ENCODE measurements at regions not wholly inside any gene's neighbourhood (a gene's known extent, or its start where the extent isn't known, plus 50 kb on each side); places are given as distances from the start of the nearest gene placed in this dataset.

- ChIA-PET CTCF (no interaction called here), POLR2A (no interaction called here)
- H3K27me3 ChIP-seq (ENCODE audit: control insufficient read depth, insufficient read depth, low read length): no peaks in the 10 kb centered on the region
- ATAC-seq (no peak), DNase-seq (ENCODE audit: low read depth, low spot score) (no peak)
- H3K9me3 ChIP-seq (ENCODE audit: control insufficient read depth, insufficient read depth, low read depth, low read length): no peaks in the 10 kb centered on the region
- intact Hi-C loops (cut with micrococcal nuclease; ENCODE audit: unreplicated experiment): no loop called here
- no peaks in the 10 kb centered on the region for H3K36me3 ChIP-seq (ENCODE audit: control insufficient read depth, insufficient read depth, low read length)
- no peak for TF ChIP-seq POLR2AphosphoS5 (IDR thresholded peaks at IDR 0.05; ENCODE audit: low read depth, low read length)
- no peak for TF ChIP-seq TCF7L2 (IDR thresholded peaks at IDR 0.05; ENCODE audit: low read depth, low read length)
- no peak for TF ChIP-seq SIN3A (IDR thresholded peaks at IDR 0.05; ENCODE audit: borderline replicate concordance, insufficient read depth, low read depth, low read length)
- TF ChIP-seq REST (IDR thresholded peaks at IDR 0.05; ENCODE audit: insufficient read depth in 1 of 2, low read depth in 2 of 2, low read length in 1 of 2): no peak
- no peak for TF ChIP-seq CTCF (IDR thresholded peaks at IDR 0.05)
- BruUV-seq (replicated peaks): no TSS peak
- H3K4me3 ChIP-seq (ENCODE audit: low read depth in 2 of 2, low read length in 2 of 2): no peak overlapping the region
- in situ Hi-C loops (cut with HindIII; ENCODE audit: low pct_unique_long_range_greater_than_20kb, low sequenced_read_pairs): no loop called here
- peaks cover 6% of the 10 kb centered on the region; the same call in 1 of the 2 replicates for H3K4me1 ChIP-seq (ENCODE audit: control insufficient read depth, insufficient read depth, low read length)
- no peak overlapping the region for H3K27ac ChIP-seq (ENCODE audit: low read length)
Measured at GRCh38 chr6:4363656-4364055, 228.3 kb upstream of the ECI2 start.

GRCh38 chr6:4362326-4362725 lies 227.0 kb upstream of the ECI2 start:
- no TSS peak for BruUV-seq (replicated peaks)
- H3K4me1 ChIP-seq (ENCODE audit: control insufficient read depth, insufficient read depth, low read length): peaks cover 10% of the 10 kb centered on the region; the same call in 1 of the 2 replicates
- H3K27me3 ChIP-seq (ENCODE audit: control insufficient read depth, insufficient read depth, low read length): no peaks in the 10 kb centered on the region
- intact Hi-C loops (cut with micrococcal nuclease; ENCODE audit: unreplicated experiment): no loop called here
- ChIA-PET CTCF (no interaction called here), POLR2A (interaction anchor here (0.6 kb wide), 1 partner anchor 74 kb away, joined by 6 read pairs; no protein-coding TSS in a partner anchor)
- no peak overlapping the region for H3K27ac ChIP-seq (ENCODE audit: low read length)
- ATAC-seq (no peak), DNase-seq (ENCODE audit: low read depth, low spot score) (no peak)
- no peak overlapping the region for H3K4me3 ChIP-seq (ENCODE audit: low read depth in 2 of 2, low read length in 2 of 2)
- no peaks in the 10 kb centered on the region for H3K36me3 ChIP-seq (ENCODE audit: control insufficient read depth, insufficient read depth, low read length)
- no peak for TF ChIP-seq CTCF (IDR thresholded peaks at IDR 0.05)
- TF ChIP-seq SIN3A (IDR thresholded peaks at IDR 0.05; ENCODE audit: borderline replicate concordance, insufficient read depth, low read depth, low read length): no peak
- no peak for TF ChIP-seq TCF7L2 (IDR thresholded peaks at IDR 0.05; ENCODE audit: low read depth, low read length)
- TF ChIP-seq POLR2AphosphoS5 (IDR thresholded peaks at IDR 0.05; ENCODE audit: low read depth, low read length): no peak
- no peak for TF ChIP-seq REST (IDR thresholded peaks at IDR 0.05; ENCODE audit: insufficient read depth in 1 of 2, low read depth in 2 of 2, low read length in 1 of 2)
- in situ Hi-C loops (cut with HindIII; ENCODE audit: low pct_unique_long_range_greater_than_20kb, low sequenced_read_pairs): no loop called here
- H3K9me3 ChIP-seq (ENCODE audit: control insufficient read depth, insufficient read depth, low read depth, low read length): no peaks in the 10 kb centered on the region

Measured in Panc1 (cell line).